Retinal pigment epithelial cell (primary cell): ENCODE measurements at regions not wholly inside any gene's neighbourhood (a gene's known extent, or its start where the extent isn't known, plus 50 kb on each side); places are given as distances from the start of the nearest gene placed in this dataset.

Experiments
- DNase-seq: peaks from one replicate; pipeline ENCODE4 v3.0.0-alpha.2; 2010; ENCODE audit warnings: low read depth
- H3K4me3 ChIP-seq: 2 replicates; pipeline ENCODE4 v1.5.1; 2011; ENCODE audit warnings: mild to moderate bottlenecking, low read length, control low read depth, moderate library complexity
- CTCF ChIP-seq: conservative IDR thresholded peaks from 2 replicates; pipeline ENCODE4 v1.5.1; 2011; ENCODE audit warnings: low read depth, low read length, control low read depth, inconsistent platforms

GRCh38 chr11:122033631-122034030, 82.4 kb downstream of the BLID start:
- no peak for DNase-seq
- no peak overlapping the region for H3K4me3 ChIP-seq
- no peak for TF ChIP-seq CTCF

- H3K4me3 ChIP-seq: no peak overlapping the region
- no peak for TF ChIP-seq CTCF
- DNase-seq: no peak
Measured at GRCh38 chr11:122033193-122033592, 82.8 kb downstream of the BLID start.

- DNase-seq: no peak
- TF ChIP-seq CTCF: no peak
- H3K4me3 ChIP-seq: no peak overlapping the region
Measured at GRCh38 chr11:122032317-122032716, 83.7 kb downstream of the BLID start.

- TF ChIP-seq CTCF: no peak
- H3K4me3 ChIP-seq: no peak overlapping the region
- DNase-seq: no peak
Measured at GRCh38 chr11:122031813-122032212, 84.2 kb downstream of the BLID start.

GRCh38 chr11:122030286-122030685, 85.7 kb downstream of the BLID start:
- H3K4me3 ChIP-seq: no peak overlapping the region
- DNase-seq: no peak
- no peak for TF ChIP-seq CTCF

GRCh38 chr11:122028545-122028944, 87.5 kb downstream of the BLID start:
- DNase-seq: no peak

GRCh38 chr11:122028036-122028435, 88.0 kb downstream of the BLID start:
- TF ChIP-seq CTCF: no peak
- no peak for DNase-seq
- no peak overlapping the region for H3K4me3 ChIP-seq

More at GRCh38 chr11:122028545-122028944, 87.5 kb downstream of the BLID start:
- H3K4me3 ChIP-seq: no peak overlapping the region
- no peak for TF ChIP-seq CTCF
